ENCODE measurements at regions not wholly inside any gene's neighbourhood (a gene's known extent, or its start where the extent isn't known, plus 50 kb on each side); places are given as distances from the start of the nearest gene placed in this dataset.

GRCh38 chr9:89744255-89744648 is 139.4 kb downstream of the GADD45G start:
- ChIA-PET CTCF (interaction anchor here (1.4 kb wide), 1 partner anchor 141 kb away, joined by 5 read pairs; no protein-coding TSS in a partner anchor), POLR2A (interaction anchor here (1.0 to 2.4 kb wide), 7 partner anchors 12 to 138 kb away, joined by 3 to 8 read pairs (median 5); no protein-coding TSS in a partner anchor)
- no peak overlapping the region for H3K4me3 ChIP-seq (ENCODE audit: low read length)
- ATAC-seq (ENCODE audit: poor library complexity), result no peak
- H3K27ac Mint-ChIP-seq, result peak overlapping the region; percentile 74
- H3K36me3 Mint-ChIP-seq (ENCODE audit: low read depth), result no peaks in the 10 kb centered on the region
- peaks cover 85% of the 10 kb centered on the region for H3K4me1 Mint-ChIP-seq (ENCODE audit: low read depth)
- no peak for TF ChIP-seq CTCF (IDR thresholded peaks at IDR 0.05)
- intact Hi-C loops (cut with DNase I, micrococcal nuclease), result loop anchor here (5.0 kb wide), 3 partner anchors 42 to 142 kb away; partner anchors contain the start of gene GADD45G (in 1 of the 2)
- no peaks in the 10 kb centered on the region for H3K9me3 Mint-ChIP-seq
- DNase-seq, result peak in 3 of 14 experiments; percentile 9 to 14 (median 14)
- H3K27me3 ChIP-seq (ENCODE audit: control insufficient read depth in 1 of 2, insufficient read depth in 2 of 2, low read length in 2 of 2), result no peaks in the 10 kb centered on the region
- no peaks in the 10 kb centered on the region for H3K36me3 ChIP-seq (ENCODE audit: insufficient read depth, low read length)
- H3K9me3 ChIP-seq (ENCODE audit: control insufficient read depth in 1 of 2, insufficient read depth in 1 of 2, low read length in 2 of 2), result peaks cover 5 to 11% of the 10 kb centered on the region in 2 experiments
- peaks cover 92% of the 10 kb centered on the region for H3K4me1 ChIP-seq (ENCODE audit: insufficient read depth, low read length)
- H3K27me3 Mint-ChIP-seq, result no peaks in the 10 kb centered on the region
- H3K4me3 Mint-ChIP-seq, result peak overlapping the region; percentile 72
- H3K27ac ChIP-seq (ENCODE audit: low read depth in 1 of 2, low read length in 2 of 2), result peak overlapping the region in 1 of 2 donors; percentile 64

- Mint-ChIP-seq H3K4me1 (ENCODE audit: low read depth) (peaks cover 85% of the 10 kb centered on the region), H3K27ac (peak overlapping the region; percentile 74), H3K4me3 (peak overlapping the region; percentile 31), H3K9me3 (no peaks in the 10 kb centered on the region), H3K36me3 (ENCODE audit: low read depth) (no peaks in the 10 kb centered on the region), H3K27me3 (no peaks in the 10 kb centered on the region)
- ATAC-seq (ENCODE audit: poor library complexity) (no peak), DNase-seq (no peak)
- POLR2A ChIA-PET, result interaction anchor here (1.6 to 2.4 kb wide), 2 partner anchors 22 to 42 kb away, joined by 5 to 8 read pairs; no protein-coding TSS in a partner anchor
- intact Hi-C loops (cut with DNase I, micrococcal nuclease), result loop anchor here (5.0 kb wide), 3 partner anchors 42 to 142 kb away; partner anchors contain the start of gene GADD45G (in 1 of the 2)
- peak overlapping the region in 1 of 2 donors; percentile 9 for H3K27ac ChIP-seq (ENCODE audit: low read depth in 1 of 2, low read length in 2 of 2)
- TF ChIP-seq CTCF (IDR thresholded peaks at IDR 0.05), result no peak
- H3K27me3 ChIP-seq (ENCODE audit: control insufficient read depth in 1 of 2, insufficient read depth in 2 of 2, low read length in 2 of 2), result no peaks in the 10 kb centered on the region
- no peaks in the 10 kb centered on the region for H3K36me3 ChIP-seq (ENCODE audit: insufficient read depth, low read length)
- H3K4me1 ChIP-seq (ENCODE audit: insufficient read depth, low read length), result peaks cover 92% of the 10 kb centered on the region
- CTCF ChIA-PET, result no interaction called here
- peaks cover 5 to 11% of the 10 kb centered on the region in 2 experiments for H3K9me3 ChIP-seq (ENCODE audit: control insufficient read depth in 1 of 2, insufficient read depth in 1 of 2, low read length in 2 of 2)
- no peak overlapping the region for H3K4me3 ChIP-seq (ENCODE audit: low read length)
Measured at GRCh38 chr9:89744730-89745129, 139.9 kb downstream of the GADD45G start.

- no peak overlapping the region for H3K27ac ChIP-seq (ENCODE audit: low read depth in 1 of 2, low read length in 2 of 2)
- CTCF ChIA-PET, result no interaction called here
Measured at GRCh38 chr9:89745601-89746376, 141.0 kb downstream of the GADD45G start.

More at GRCh38 chr9:89745601-89746376, 141.0 kb downstream of the GADD45G start:
- H3K4me1 ChIP-seq (ENCODE audit: insufficient read depth, low read length), result peaks cover 84% of the 10 kb centered on the region
- Mint-ChIP-seq H3K27me3 (no peaks in the 10 kb centered on the region), H3K4me1 (ENCODE audit: low read depth) (peaks cover 83% of the 10 kb centered on the region), H3K36me3 (ENCODE audit: low read depth) (no peaks in the 10 kb centered on the region), H3K9me3 (no peaks in the 10 kb centered on the region), H3K4me3 (no peak overlapping the region), H3K27ac (no peak overlapping the region)
- no peaks in the 10 kb centered on the region for H3K36me3 ChIP-seq (ENCODE audit: insufficient read depth, low read length)
- H3K9me3 ChIP-seq (ENCODE audit: control insufficient read depth in 1 of 2, insufficient read depth in 1 of 2, low read length in 2 of 2), result peaks cover 5 to 11% of the 10 kb centered on the region in 2 experiments
- intact Hi-C loops (cut with DNase I, micrococcal nuclease), result no loop called here
- H3K4me3 ChIP-seq (ENCODE audit: low read length), result no peak overlapping the region
- no peak for TF ChIP-seq CTCF (IDR thresholded peaks at IDR 0.05)
- no peak for DNase-seq
- no peaks in the 10 kb centered on the region for H3K27me3 ChIP-seq (ENCODE audit: control insufficient read depth in 1 of 2, insufficient read depth in 2 of 2, low read length in 2 of 2)
- POLR2A ChIA-PET, result no interaction called here
- ATAC-seq (ENCODE audit: poor library complexity), result no peak

All from CD4-positive, alpha-beta T cell (primary cell).